NCI-H1105 (cell line): ENCODE measurements at regions not wholly inside any gene's neighbourhood (a gene's known extent, or its start where the extent isn't known, plus 50 kb on each side); places are given as distances from the start of the nearest gene placed in this dataset.

Experiments
- DNase-seq: peaks from one replicate; lab custom pipeline; 2025; lab: John Stamatoyannopoulos, UW

- no peak for DNase-seq
Measured at GRCh38 chr5:169448826-169449225, 134.7 kb upstream of the SPDL1 start.

GRCh38 chr5:169445191-169445590, 138.4 kb upstream of the SPDL1 start:
- no peak for DNase-seq

- no peak for DNase-seq
Measured at GRCh38 chr5:169442913-169443784, 140.4 kb upstream of the SPDL1 start.

- DNase-seq = no peak
Measured at GRCh38 chr5:169442403-169442874, 141.1 kb upstream of the SPDL1 start.

GRCh38 chr5:169440107-169440705, 139.3 kb upstream of the SLIT3 start:
- DNase-seq = no peak

- no peak for DNase-seq
Measured at GRCh38 chr5:169439362-169439761, 138.4 kb upstream of the SLIT3 start.

GRCh38 chr5:169435506-169436229, 134.7 kb upstream of the SLIT3 start:
- DNase-seq = no peak

GRCh38 chr5:169433221-169433651, 132.3 kb upstream of the SLIT3 start:
- no peak for DNase-seq

GRCh38 chr5:169431386-169431785, 130.4 kb upstream of the SLIT3 start:
- no peak for DNase-seq

GRCh38 chr5:169430671-169431070, 129.7 kb upstream of the SLIT3 start:
- DNase-seq = no peak

GRCh38 chr5:169429044-169429443, 128.1 kb upstream of the SLIT3 start:
- DNase-seq = no peak

- DNase-seq = no peak
Measured at GRCh38 chr5:169426784-169427183, 125.8 kb upstream of the SLIT3 start.

- no peak for DNase-seq
Measured at GRCh38 chr5:169424670-169425378, 123.9 kb upstream of the SLIT3 start.

GRCh38 chr5:169424279-169424655, 123.3 kb upstream of the SLIT3 start:
- DNase-seq = no peak

- DNase-seq = no peak
Measured at GRCh38 chr5:169423580-169424278, 122.8 kb upstream of the SLIT3 start.

- no peak for DNase-seq
Measured at GRCh38 chr5:169422087-169422486, 121.1 kb upstream of the SLIT3 start.

- no peak for DNase-seq
Measured at GRCh38 chr5:169421677-169422076, 120.7 kb upstream of the SLIT3 start.

- no peak for DNase-seq
Measured at GRCh38 chr5:169417676-169418075, 116.7 kb upstream of the SLIT3 start.

- DNase-seq = peak; percentile 0
Measured at GRCh38 chr5:169416583-169417196, 115.8 kb upstream of the SLIT3 start.

GRCh38 chr5:169415948-169416347, 115.0 kb upstream of the SLIT3 start:
- DNase-seq = no peak

- DNase-seq = no peak
Measured at GRCh38 chr5:169415371-169415770, 114.4 kb upstream of the SLIT3 start.
